B cell (primary cell): ENCODE measurements at regions not wholly inside any gene's neighbourhood (a gene's known extent, or its start where the extent isn't known, plus 50 kb on each side); places are given as distances from the start of the nearest gene placed in this dataset.
"Not testable (repeated sequence)": the region's sequence is repeated elsewhere in the genome, so short reads cannot be mapped to it uniquely, and the experiment has no call there.

Experiments
- ATAC-seq: fragments of 200-7000 bp; cut with Tn5 transposase; one replicate; pipeline ENCODE4 v1.10.0; 2021; ENCODE audit warnings: low read depth, mild to moderate bottlenecking, moderate number of reproducible peaks, moderate library complexity
- CTCF ChIA-PET: fragments of 350-600 bp; sonication (Branson Sonifier 250); formaldehyde crosslinking; loops from one replicate; lab custom pipeline; 2021; ENCODE audit warnings: antibody characterized with exemption, inconsistent platforms; lab: Charles Lee
- POLR2A ChIA-PET: fragments of 350-600 bp; sonication (Branson Sonifier 250); formaldehyde crosslinking; loops from one replicate; lab custom pipeline; 2021; ENCODE audit warnings: antibody characterized with exemption; lab: Charles Lee
- DNase-seq: peaks from one replicate; pipeline ENCODE4 v3.0.0; 2013
- H2AFZ ChIP-seq: 2 replicates; pipeline ENCODE4 v1.6.1; 2012; ENCODE audit warnings: mild to moderate bottlenecking, low read depth, low read length; ENCODE audit not compliant: insufficient read depth, poor library complexity, severe bottlenecking
- H3K27ac ChIP-seq, 2 donors: 1 replicate in 1 of 2; 2 replicates in 1 of 2; pipeline ENCODE4 v1.5.1; 2012 to 2013; ENCODE audit warnings: low read length in 2 of 2, mild to moderate bottlenecking in 2 of 2, moderate library complexity in 1 of 2
- H3K27me3 ChIP-seq, 4 experiments: fragments of 200-600 bp in 1 of 4; sonication (generic) in 1 of 4; replicated peaks in 1 of 4; 1 replicate in 2 of 4; 2 replicates in 2 of 4; pipeline versions ENCODE4 v1.6.1 to v1.7.0; 2013 to 2016; ENCODE audit warnings: low read length in 3 of 4, mild to moderate bottlenecking in 2 of 4, mixed read lengths in 1 of 4, moderate library complexity in 1 of 4; ENCODE audit not compliant: insufficient read depth in 4 of 4, control insufficient read depth in 3 of 4; ENCODE audit errors: control extremely low read depth in 1 of 4
- H3K36me3 ChIP-seq, 2 experiments: replicated peaks in 1 of 2; 1 replicate in 1 of 2; 2 replicates in 1 of 2; pipeline versions ENCODE4 v1.6.1 to v1.7.1; 2013; ENCODE audit warnings: low read length in 1 of 2; ENCODE audit not compliant: insufficient read depth in 2 of 2, control insufficient read depth in 1 of 2; ENCODE audit errors: control extremely low read depth in 1 of 2, extremely low read depth in 1 of 2
- H3K4me1 ChIP-seq, 2 donors: fragments of 200-600 bp in 1 of 2; sonication (generic) in 1 of 2; 1 replicate in 1 of 2; 2 replicates in 1 of 2; pipeline versions ENCODE4 v1.5.1 to v1.6.1; 2013 to 2017; ENCODE audit warnings: low read length in 2 of 2; ENCODE audit not compliant: control insufficient read depth in 2 of 2, insufficient read depth in 2 of 2
- H3K4me2 ChIP-seq: replicated peaks from 2 replicates; pipeline ENCODE3; 2012; ENCODE audit warnings: mild to moderate bottlenecking, low read depth, low read length; ENCODE audit not compliant: poor library complexity, severe bottlenecking
- H3K4me3 ChIP-seq, 5 experiments: fragments of 200-600 bp in 1 of 5; sonication (generic) in 1 of 5; 1 replicate in 3 of 5; 2 replicates in 2 of 5; pipeline versions ENCODE4 v1.5.1 to v1.7.0; 2011 to 2016; ENCODE audit warnings: low read length in 4 of 5, mild to moderate bottlenecking in 4 of 5, low read depth in 2 of 5, control low read depth in 1 of 5, moderate library complexity in 1 of 5; ENCODE audit not compliant: insufficient read depth in 1 of 5; ENCODE audit errors: control extremely low read depth in 1 of 5, extremely low read depth in 1 of 5
- H3K79me2 ChIP-seq: fragments of 200-600 bp; sonication (generic); one replicate; pipeline ENCODE4 v1.6.0; 2016; ENCODE audit warnings: low read length; ENCODE audit not compliant: control insufficient read depth, insufficient read depth
- H3K9ac ChIP-seq: fragments of 200-600 bp; sonication (generic); 2 replicates; pipeline ENCODE4 v1.6.1; 2017; ENCODE audit warnings: mild to moderate bottlenecking, low read length, moderate library complexity
- H3K9me3 ChIP-seq, 3 donors: one replicate each; pipeline versions ENCODE4 v1.6.1 to v1.7.1; 2013; ENCODE audit warnings: low read length in 2 of 3; ENCODE audit not compliant: control insufficient read depth in 2 of 3, insufficient read depth in 1 of 3; ENCODE audit errors: control extremely low read depth in 1 of 3
- H4K20me1 ChIP-seq: 2 replicates; pipeline ENCODE4 v1.6.0; 2012; ENCODE audit warnings: mild to moderate bottlenecking, low read length; ENCODE audit not compliant: insufficient read depth, control insufficient read depth, poor library complexity, severe bottlenecking
- H3K27ac Mint-ChIP-seq: one replicate; pipeline ENCODE4 v1.8.0; 2021; ENCODE audit warnings: mixed read lengths
- H3K27me3 Mint-ChIP-seq: one replicate; pipeline ENCODE4 v1.8.0; 2021; ENCODE audit warnings: mixed read lengths
- H3K4me1 Mint-ChIP-seq: one replicate; pipeline ENCODE4 v1.8.0; 2021; ENCODE audit warnings: mixed read lengths
- H3K4me3 Mint-ChIP-seq: one replicate; pipeline ENCODE4 v1.8.0; 2021; ENCODE audit warnings: mixed read lengths
- H3K9me3 Mint-ChIP-seq: one replicate; pipeline ENCODE4 v1.8.0; 2022; ENCODE audit warnings: mixed read lengths; ENCODE audit not compliant: insufficient read depth
- CTCF ChIP-seq: fragments of 200-600 bp; IDR thresholded peaks from one replicate; pipeline ENCODE4 v1.8.0; 2022; ENCODE audit warnings: antibody characterized with exemption, mild to moderate bottlenecking
- EZH2 ChIP-seq: IDR thresholded peaks from 2 replicates; pipeline ENCODE4 v1.6.1; 2012; ENCODE audit warnings: borderline replicate concordance, low read depth, mild to moderate bottlenecking, moderate library complexity, low read length; ENCODE audit not compliant: insufficient read depth, poor library complexity, severe bottlenecking
- WGBS: methylation state at CpG from one replicate; pipeline ENCODE4 v1.1.5; 2013; ENCODE audit warnings: missing lambda C conversion rate; ENCODE audit not compliant: insufficient coverage; 5-methylcytosine and 5-hydroxymethylcytosine counted together
- intact Hi-C: fragments of 100-400 bp; cut with micrococcal nuclease; formaldehyde crosslinking; loops from one replicate; pipeline ENCODE4 v1.10.0; 2022

DNA sequence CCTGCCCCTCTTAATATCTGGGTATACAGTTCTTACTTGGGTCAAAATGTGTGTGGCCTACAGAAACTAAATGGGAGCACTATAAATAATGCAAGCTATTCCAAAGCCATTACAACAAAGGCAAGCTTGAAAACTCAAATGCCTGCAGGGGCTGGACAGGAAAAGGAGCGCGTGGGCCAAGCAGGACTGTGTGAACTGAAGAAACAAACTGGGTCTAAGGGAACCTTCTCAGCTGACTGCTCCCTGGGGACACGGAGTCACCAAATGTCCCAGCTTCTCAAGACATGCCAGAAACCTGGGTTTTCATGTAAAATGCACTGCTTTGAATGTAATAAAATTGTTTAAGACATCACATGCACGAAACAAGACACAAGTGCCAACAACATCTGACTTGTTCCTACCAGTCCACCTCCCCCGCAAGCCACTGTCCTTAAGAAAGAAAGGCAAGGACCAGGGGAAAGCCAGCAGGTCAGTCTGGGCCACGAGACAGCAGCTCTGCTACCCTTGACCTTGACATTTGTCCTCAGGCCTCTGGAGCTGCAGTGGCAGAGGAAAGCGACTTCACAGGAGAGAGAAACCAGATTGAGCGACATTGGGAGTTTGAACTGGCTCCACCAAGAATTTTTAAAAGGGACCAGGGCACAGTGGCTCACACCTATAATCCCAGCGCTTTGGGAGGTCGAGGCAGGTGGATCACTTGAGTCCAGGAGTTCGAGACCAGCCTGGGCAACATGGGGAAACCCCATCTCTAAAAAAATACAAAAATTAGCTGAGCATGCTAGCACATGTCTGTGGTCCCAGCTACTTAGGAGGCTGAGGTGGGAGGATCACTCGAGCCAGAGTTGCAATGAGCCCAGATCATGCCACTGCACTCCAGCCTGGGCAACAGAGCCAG, 89.7 kb upstream of the SH3BP4 start:
- Mint-ChIP-seq H3K9me3 (peaks cover 8% of the 10 kb centered on the region), H3K4me1 (no peaks in the 10 kb centered on the region), H3K27me3 (peaks cover 4% of the 10 kb centered on the region), H3K27ac (no peak overlapping the region), H3K4me3 (no peak overlapping the region)
- intact Hi-C loops: no loop called here
- ATAC-seq: no peak
- H3K4me1 ChIP-seq: no peaks in the 10 kb centered on the region
- DNase-seq: no peak
- H3K4me3 ChIP-seq: no peak overlapping the region
- ChIA-PET CTCF (no interaction called here), POLR2A (no interaction called here)
- H2AFZ ChIP-seq: no peak overlapping the region
- H3K9ac ChIP-seq: no peak overlapping the region
- no peaks in the 10 kb centered on the region for H3K79me2 ChIP-seq
- H3K27ac ChIP-seq: no peak overlapping the region
- 87% methylated on average over 9 of the region's 12 CpGs for WGBS
- no peak overlapping the region for H3K4me2 ChIP-seq
- H3K27me3 ChIP-seq: no peaks in the 10 kb centered on the region
- no peak for TF ChIP-seq EZH2
- no peak for TF ChIP-seq CTCF
- H3K36me3 ChIP-seq: no peaks in the 10 kb centered on the region
- H4K20me1 ChIP-seq: no peaks in the 10 kb centered on the region
- peaks cover 1 to 11% (median 3%) of the 10 kb centered on the region in 3 donors for H3K9me3 ChIP-seq

GRCh38 chr2:234859330-234859872, 92.4 kb upstream of the SH3BP4 start:
- CTCF ChIA-PET, POLR2A ChIA-PET, H3K4me2 ChIP-seq, H3K4me3 Mint-ChIP-seq, H3K4me1 ChIP-seq, H3K9me3 Mint-ChIP-seq, DNase-seq, H3K27me3 Mint-ChIP-seq, H3K36me3 ChIP-seq, intact Hi-C loops, H3K27ac Mint-ChIP-seq, ATAC-seq, H3K4me3 ChIP-seq, H3K4me1 Mint-ChIP-seq, H2AFZ ChIP-seq, H3K9ac ChIP-seq, H3K79me2 ChIP-seq, H3K9me3 ChIP-seq, H3K27ac ChIP-seq, H4K20me1 ChIP-seq, H3K27me3 ChIP-seq: not testable (repeated sequence)
- 85% methylated on average over 5 of the region's 8 CpGs for WGBS
